OCI-LY1 (cell line): ENCODE measurements at regions not wholly inside any gene's neighbourhood (a gene's known extent, or its start where the extent isn't known, plus 50 kb on each side); places are given as distances from the start of the nearest gene placed in this dataset.

Source experiments
- H2AFZ ChIP-seq: fragments of 200-600 bp; sonication (generic), shearing (Covaris generic); 2 replicates; pipeline ENCODE4 v1.6.0; 2014; ENCODE audit warnings: antibody characterized with exemption, mild to moderate bottlenecking, low read length
- H3F3A ChIP-seq: fragments of 200-600 bp; sonication (generic), shearing (Covaris generic); 2 replicates; pipeline ENCODE4 v1.6.0; 2014; ENCODE audit warnings: mild to moderate bottlenecking, antibody characterized with exemption, low read length, moderate library complexity; ENCODE audit not compliant: insufficient read depth
- H3K27ac ChIP-seq: fragments of 200-600 bp; sonication (generic); 2 replicates; pipeline ENCODE4 v1.5.1; 2014; ENCODE audit warnings: low read length, mixed run types, mild to moderate bottlenecking, low read depth; ENCODE audit not compliant: poor library complexity, severe bottlenecking
- H3K27me3 ChIP-seq: fragments of 200-600 bp; sonication (generic); 2 replicates; pipeline ENCODE4 v1.6.0; 2014; ENCODE audit warnings: antibody characterized with exemption, mild to moderate bottlenecking, low read length, moderate library complexity; ENCODE audit not compliant: insufficient read depth
- H3K36me3 ChIP-seq: fragments of 200-600 bp; sonication (generic); 2 replicates; pipeline ENCODE4 v1.6.1; 2014; ENCODE audit warnings: mild to moderate bottlenecking, antibody characterized with exemption, low read length, moderate library complexity, mixed read lengths; ENCODE audit not compliant: insufficient read depth
- H3K4me1 ChIP-seq: fragments of 200-600 bp; sonication (generic); 2 replicates; pipeline ENCODE4 v1.5.1; 2014; ENCODE audit warnings: mild to moderate bottlenecking, low read length, moderate library complexity; ENCODE audit not compliant: insufficient read depth, severe bottlenecking
- H3K4me2 ChIP-seq: fragments of 200-600 bp; sonication (generic), shearing (Covaris generic); 2 replicates; pipeline ENCODE4 v1.6.1; 2014; ENCODE audit warnings: low read length
- H3K4me3 ChIP-seq: fragments of 200-600 bp; sonication (generic); 2 replicates; pipeline ENCODE4 v1.5.1; 2014; ENCODE audit warnings: low read length, low read depth, mild to moderate bottlenecking, mixed read lengths; ENCODE audit not compliant: poor library complexity, severe bottlenecking
- H3K79me2 ChIP-seq: fragments of 200-600 bp; shearing (Covaris generic); 2 replicates; pipeline ENCODE4 v1.6.1; 2016; ENCODE audit warnings: mixed run types, low read length, mixed read lengths; ENCODE audit not compliant: insufficient read depth
- H3K9ac ChIP-seq: fragments of 200-600 bp; sonication (generic), shearing (Covaris generic); 2 replicates; pipeline ENCODE4 v1.6.1; 2014; ENCODE audit warnings: mild to moderate bottlenecking, low read length, mixed read lengths
- H3K9me2 ChIP-seq: fragments of 200-600 bp; sonication (generic), shearing (Covaris generic); 2 replicates; pipeline ENCODE4 v1.6.1; 2014; ENCODE audit warnings: low read depth, mild to moderate bottlenecking, low read length, mixed read lengths
- H3K9me3 ChIP-seq: fragments of 200-600 bp; shearing (Covaris generic); 2 replicates; pipeline ENCODE4 v1.6.1; 2014; ENCODE audit warnings: low read length, mixed read lengths
- H4K20me1 ChIP-seq: fragments of 200-600 bp; sonication (generic), shearing (Covaris generic); 2 replicates; pipeline ENCODE4 v1.6.0; 2016; ENCODE audit warnings: mild to moderate bottlenecking, low read length; ENCODE audit not compliant: insufficient read depth
- CTCF ChIP-seq: fragments of 200-600 bp; sonication (generic), shearing (Covaris generic); IDR thresholded peaks from 2 replicates; pipeline ENCODE4 v1.5.1; 2017; ENCODE audit warnings: mild to moderate bottlenecking, antibody characterized with exemption, low read length, moderate library complexity, mixed read lengths
- EZH2 ChIP-seq: fragments of 200-600 bp; sonication (generic), shearing (Covaris generic); IDR thresholded peaks from 2 replicates; pipeline ENCODE4 v1.8.0; 2017; ENCODE audit warnings: borderline replicate concordance, mixed run types, mild to moderate bottlenecking, antibody characterized with exemption, low read length, moderate library complexity, mixed read lengths

- H4K20me1 ChIP-seq, result no peaks in the 10 kb centered on the region
- no peak overlapping the region for H3K27ac ChIP-seq
- no peak overlapping the region for H3K9ac ChIP-seq
- H3F3A ChIP-seq, result no peaks in the 10 kb centered on the region
- no peaks in the 10 kb centered on the region for H3K27me3 ChIP-seq
- TF ChIP-seq EZH2 (no peak), CTCF (no peak)
- H3K4me3 ChIP-seq, result no peak overlapping the region
- H3K9me2 ChIP-seq, result no peaks in the 10 kb centered on the region
- H3K4me2 ChIP-seq, result no peak overlapping the region
- no peaks in the 10 kb centered on the region for H3K79me2 ChIP-seq
- H3K36me3 ChIP-seq, result no peaks in the 10 kb centered on the region
- no peaks in the 10 kb centered on the region for H3K4me1 ChIP-seq
- no peak overlapping the region for H2AFZ ChIP-seq
- peaks cover 4% of the 10 kb centered on the region; the same call in 1 of the 2 replicates for H3K9me3 ChIP-seq
Observed at GRCh38 chr7:34309116-34309515, 348.9 kb upstream of the NPSR1 start.

GRCh38 chr7:34309584-34309983 lies 348.4 kb upstream of the NPSR1 start:
- H3K9ac ChIP-seq, result no peak overlapping the region
- no peaks in the 10 kb centered on the region for H3K9me2 ChIP-seq
- H3F3A ChIP-seq, result no peaks in the 10 kb centered on the region
- H3K79me2 ChIP-seq, result no peaks in the 10 kb centered on the region
- no peaks in the 10 kb centered on the region for H3K36me3 ChIP-seq
- H4K20me1 ChIP-seq, result no peaks in the 10 kb centered on the region
- H3K4me1 ChIP-seq, result no peaks in the 10 kb centered on the region
- H3K4me3 ChIP-seq, result no peak overlapping the region
- H3K9me3 ChIP-seq, result peaks cover 4% of the 10 kb centered on the region; the same call in 1 of the 2 replicates
- H3K27me3 ChIP-seq, result no peaks in the 10 kb centered on the region
- no peak overlapping the region for H3K4me2 ChIP-seq
- no peak overlapping the region for H3K27ac ChIP-seq
- no peak overlapping the region for H2AFZ ChIP-seq
- TF ChIP-seq CTCF, result no peak
- TF ChIP-seq EZH2, result no peak

GRCh38 chr7:34311591-34311990 lies 346.4 kb upstream of the NPSR1 start:
- Histone ChIP-seq H3K36me3 (no peaks in the 10 kb centered on the region), H4K20me1 (no peaks in the 10 kb centered on the region), H3K4me1 (no peaks in the 10 kb centered on the region), H3K9me2 (no peaks in the 10 kb centered on the region), H3K9ac (no peak overlapping the region), H3K4me2 (no peak overlapping the region), H3F3A (no peaks in the 10 kb centered on the region), H3K79me2 (no peaks in the 10 kb centered on the region), H3K27me3 (no peaks in the 10 kb centered on the region), H2AFZ (no peak overlapping the region), H3K9me3 (peaks cover 4% of the 10 kb centered on the region; the same call in 1 of the 2 replicates), H3K27ac (no peak overlapping the region), H3K4me3 (no peak overlapping the region)
- no peak for TF ChIP-seq EZH2
- TF ChIP-seq CTCF, result no peak
